ENCODE measurements at regions not wholly inside any gene's neighbourhood (a gene's known extent, or its start where the extent isn't known, plus 50 kb on each side); places are given as distances from the start of the nearest gene placed in this dataset.

GRCh38 chr14:51333901-51334521, 94.0 kb downstream of the TMX1 start:
- H3K9ac ChIP-seq (replicated peaks; ENCODE audit: extremely low read depth, insufficient read depth, low read length) = no peak overlapping the region

More at GRCh38 chr14:51333901-51334521, 94.0 kb downstream of the TMX1 start:
- no peak overlapping the region for H2AFZ ChIP-seq (ENCODE audit: low read depth, low read length)
- FAIRE-seq (no peak), DNase-seq (ENCODE audit: low read depth, low spot score) (no peak)
- no peaks in the 10 kb centered on the region for H3K79me2 ChIP-seq (ENCODE audit: control insufficient read depth, insufficient read depth, low read length)
- no peak overlapping the region for H3K4me3 ChIP-seq (replicated peaks in 1 of 3; ENCODE audit: insufficient read depth in 1 of 3, low read depth in 1 of 3, low read length in 3 of 3)
- no peaks in the 10 kb centered on the region for H3K9me3 ChIP-seq (replicated peaks; ENCODE audit: control insufficient read depth, insufficient read depth, low read length)
- BruUV-seq (replicated peaks) = no TSS peak
- no peaks in the 10 kb centered on the region for H4K20me1 ChIP-seq (replicated peaks; ENCODE audit: control insufficient read depth, extremely low read depth, insufficient read depth, low read length)
- ChIA-PET CTCF (interaction anchor here (1.3 kb wide), 1 partner anchor 51 kb away, joined by 3 read pairs; no protein-coding TSS in a partner anchor), POLR2A (no interaction called here)
- intact Hi-C loops (cut with micrococcal nuclease) (no loop called here), dilution Hi-C loops (cut with MboI; ENCODE audit: extremely low pct_ligation_motif_present, low sequenced_read_pairs) (no loop called here)
- H3K9me1 ChIP-seq (replicated peaks; ENCODE audit: control insufficient read depth, extremely low read depth, insufficient read depth, low read length) = no peaks in the 10 kb centered on the region
- TF ChIP-seq MAX (IDR thresholded peaks at IDR 0.05; ENCODE audit: insufficient read depth, insufficient read length) (no peak), JUN (IDR thresholded peaks at IDR 0.05; ENCODE audit: borderline replicate concordance, insufficient read depth, insufficient read length, low read depth) (no peak), CTCF (IDR thresholded peaks at IDR 0.05; ENCODE audit: extremely low read depth in 1 of 2, insufficient read depth in 1 of 2, low read depth in 1 of 2, low read length in 2 of 2) (no peak), GATA2 (IDR thresholded peaks at IDR 0.05; ENCODE audit: insufficient read depth, insufficient read length, low read depth, low read length) (no peak), FOS (IDR thresholded peaks at IDR 0.05; ENCODE audit: borderline replicate concordance, insufficient read depth, low read length) (no peak), EZH2 (IDR thresholded peaks at IDR 0.05; ENCODE audit: borderline replicate concordance, low read depth, low read length, severe bottlenecking) (no peak), MYC (IDR thresholded peaks at IDR 0.05; ENCODE audit: low read depth, low read length) (no peak), POLR2A (IDR thresholded peaks at IDR 0.05; ENCODE audit: low read depth, low read length) (no peak), POLR2AphosphoS5 (IDR thresholded peaks at IDR 0.05; ENCODE audit: insufficient read depth, low read depth, low read length) (no peak)
- H3K27ac ChIP-seq (ENCODE audit: insufficient read depth, low read depth, low read length) = no peak overlapping the region
- no peak overlapping the region for H3K4me2 ChIP-seq (ENCODE audit: insufficient read depth, low read length)
- H3K36me3 ChIP-seq (ENCODE audit: control insufficient read depth in 2 of 2, extremely low read depth in 1 of 2, insufficient read depth in 2 of 2, low read length in 2 of 2) = no peaks in the 10 kb centered on the region
- H3K27me3 ChIP-seq (ENCODE audit: control insufficient read depth in 2 of 2, insufficient read depth in 2 of 2, low read length in 2 of 2) = no peaks in the 10 kb centered on the region
- no peaks in the 10 kb centered on the region for H3K4me1 ChIP-seq (ENCODE audit: control insufficient read depth, extremely low read depth, insufficient read depth, low read length)

Measured in endothelial cell of umbilical vein (primary cell).